BJ (cell line): ENCODE measurements at regions not wholly inside any gene's neighbourhood (a gene's known extent, or its start where the extent isn't known, plus 50 kb on each side); places are given as distances from the start of the nearest gene placed in this dataset.

Experiments used
- CTCF ChIA-PET: fragments of 350-600 bp; formaldehyde crosslinking; extraction: SDS; loops from one replicate; lab custom pipeline; 2021; ENCODE audit warnings: antibody characterized with exemption, inconsistent platforms; lab: Yijun Ruan, JAX
- POLR2A ChIA-PET: fragments of 300-600 bp; sonication (Branson Sonifier 250); formaldehyde crosslinking; extraction: SDS; loops from one replicate; lab custom pipeline; 2021; ENCODE audit warnings: antibody characterized with exemption; lab: Charles Lee
- DNase-seq: peaks from one replicate; pipeline ENCODE4 v3.0.0-alpha.2; 2011; ENCODE audit warnings: low read depth
- H3K27me3 ChIP-seq: 2 replicates; pipeline ENCODE4 v1.6.0; 2011; ENCODE audit warnings: low read length; ENCODE audit not compliant: control insufficient read depth, insufficient read depth
- H3K36me3 ChIP-seq: 2 replicates; pipeline ENCODE4 v1.5.1; 2011; ENCODE audit warnings: low read length; ENCODE audit not compliant: control insufficient read depth, insufficient read depth
- H3K4me3 ChIP-seq: 2 replicates; pipeline ENCODE4 v1.5.1; 2011; ENCODE audit warnings: low read depth, mild to moderate bottlenecking, control low read depth, low read length
- CTCF ChIP-seq: IDR thresholded peaks from 2 replicates; pipeline ENCODE4 v1.5.1; 2011; ENCODE audit warnings: low read depth, mild to moderate bottlenecking, control low read depth, inconsistent platforms, low read length, moderate library complexity; ENCODE audit not compliant: insufficient read depth

- Histone ChIP-seq H3K27me3 (no peaks in the 10 kb centered on the region), H3K4me3 (no peak overlapping the region), H3K36me3 (peaks cover 2% of the 10 kb centered on the region; the same call in 1 of the 2 replicates)
- no peak for DNase-seq
- no peak for TF ChIP-seq CTCF
- ChIA-PET CTCF (no interaction called here), POLR2A (no interaction called here)
These were observed 57.3 kb downstream of the PIK3C2A start for GRCh38 chr11:17150521-17150920.

GRCh38 chr11:17148536-17148935, 59.2 kb downstream of the PIK3C2A start:
- CTCF ChIA-PET: no interaction called here
- POLR2A ChIA-PET: no interaction called here

GRCh38 chr11:17145972-17146371, 61.8 kb downstream of the PIK3C2A start:
- POLR2A ChIA-PET: no interaction called here
- CTCF ChIA-PET: no interaction called here
- Histone ChIP-seq H3K27me3 (no peaks in the 10 kb centered on the region), H3K36me3 (no peaks in the 10 kb centered on the region; the same call in 1 of the 2 replicates), H3K4me3 (no peak overlapping the region)
- TF ChIP-seq CTCF: no peak
- DNase-seq: no peak

More at GRCh38 chr11:17148536-17148935, 59.2 kb downstream of the PIK3C2A start:
- Histone ChIP-seq H3K4me3 (no peak overlapping the region), H3K27me3 (no peaks in the 10 kb centered on the region), H3K36me3 (no peaks in the 10 kb centered on the region; the same call in 1 of the 2 replicates)
- no peak for DNase-seq
- TF ChIP-seq CTCF: no peak

GRCh38 chr11:17142450-17142849, 65.0 kb upstream of the RPS13 start:
- Histone ChIP-seq H3K36me3 (peaks cover 1% of the 10 kb centered on the region), H3K4me3 (no peak overlapping the region), H3K27me3 (no peaks in the 10 kb centered on the region)
- no peak for DNase-seq
- CTCF ChIA-PET: no interaction called here
- no peak for TF ChIP-seq CTCF
- POLR2A ChIA-PET: no interaction called here

- Histone ChIP-seq H3K4me3 (no peak overlapping the region), H3K27me3 (no peaks in the 10 kb centered on the region), H3K36me3 (peaks cover 1% of the 10 kb centered on the region)
- POLR2A ChIA-PET: no interaction called here
- CTCF ChIA-PET: interaction anchor here (1.0 to 1.2 kb wide), 2 partner anchors 9 to 23 kb away, joined by 3 read pairs; no protein-coding TSS in a partner anchor
- DNase-seq: no peak
- no peak for TF ChIP-seq CTCF
These were observed 63.7 kb upstream of the RPS13 start for GRCh38 chr11:17141156-17141555.
